ENCODE measurements at regions not wholly inside any gene's neighbourhood (a gene's known extent, or its start where the extent isn't known, plus 50 kb on each side); places are given as distances from the start of the nearest gene placed in this dataset.

GRCh38 chr18:2035056-2035455 lies 536.2 kb downstream of the METTL4 start:
- DNase-seq (ENCODE audit: low read depth), result no peak

GRCh38 chr18:2036086-2036485 lies 535.2 kb downstream of the METTL4 start:
- Histone ChIP-seq H3K27me3 (ENCODE audit: insufficient read depth, low read length) (no peaks in the 10 kb centered on the region), H3K4me3 (ENCODE audit: insufficient read depth, low read depth, low read length) (no peak overlapping the region), H3K4me1 (ENCODE audit: insufficient read depth, low read length) (no peaks in the 10 kb centered on the region), H3K36me3 (ENCODE audit: insufficient read depth, low read length) (no peaks in the 10 kb centered on the region), H4K20me1 (ENCODE audit: insufficient read depth, low read length) (no peaks in the 10 kb centered on the region), H3K9me3 (ENCODE audit: insufficient read depth, low read depth, low read length) (no peaks in the 10 kb centered on the region), H3K4me2 (ENCODE audit: low read length) (peak overlapping the region; percentile 25), H3K27ac (ENCODE audit: low read depth, low read length) (no peak overlapping the region), H3K79me2 (ENCODE audit: insufficient read depth, low read length) (no peaks in the 10 kb centered on the region), H2AFZ (ENCODE audit: low read depth, low read length) (no peak overlapping the region), H3K9ac (ENCODE audit: low read length) (no peak overlapping the region)
- TF ChIP-seq EZH2 (IDR thresholded peaks at IDR 0.05; ENCODE audit: insufficient read depth, low read length), result no peak
- TF ChIP-seq CTCF (IDR thresholded peaks at IDR 0.05; ENCODE audit: insufficient read depth, low read depth, low read length), result no peak
- DNase-seq (ENCODE audit: low read depth) (peak; percentile 23), FAIRE-seq (no peak)
- peaks cover 2% of the 10 kb centered on the region for H3K27me3 Mint-ChIP-seq (ENCODE audit: low read depth, unreplicated experiment)
- no peaks in the 10 kb centered on the region for H3K9me3 Mint-ChIP-seq (ENCODE audit: unreplicated experiment)
- H3K4me3 Mint-ChIP-seq (ENCODE audit: unreplicated experiment), result no peak overlapping the region
- H3K36me3 Mint-ChIP-seq (ENCODE audit: low read depth, unreplicated experiment), result no peaks in the 10 kb centered on the region
- H3K27ac Mint-ChIP-seq (ENCODE audit: unreplicated experiment), result no peak overlapping the region
- H3K4me1 Mint-ChIP-seq (ENCODE audit: low read depth, unreplicated experiment), result no peaks in the 10 kb centered on the region

More at GRCh38 chr18:2035056-2035455, 536.2 kb downstream of the METTL4 start:
- no peaks in the 10 kb centered on the region for H3K27me3 ChIP-seq (ENCODE audit: insufficient read depth, low read length)
- H3K4me3 Mint-ChIP-seq (ENCODE audit: unreplicated experiment), result no peak overlapping the region
- H3K9me3 Mint-ChIP-seq (ENCODE audit: unreplicated experiment), result no peaks in the 10 kb centered on the region
- no peak overlapping the region for H2AFZ ChIP-seq (ENCODE audit: low read depth, low read length)
- H3K4me1 ChIP-seq (ENCODE audit: insufficient read depth, low read length), result no peaks in the 10 kb centered on the region
- H3K36me3 ChIP-seq (ENCODE audit: insufficient read depth, low read length), result no peaks in the 10 kb centered on the region
- peaks cover 2% of the 10 kb centered on the region for H3K27me3 Mint-ChIP-seq (ENCODE audit: low read depth, unreplicated experiment)
- no peaks in the 10 kb centered on the region for H3K9me3 ChIP-seq (ENCODE audit: insufficient read depth, low read depth, low read length)
- H3K79me2 ChIP-seq (ENCODE audit: insufficient read depth, low read length), result no peaks in the 10 kb centered on the region
- H4K20me1 ChIP-seq (ENCODE audit: insufficient read depth, low read length), result no peaks in the 10 kb centered on the region
- H3K4me1 Mint-ChIP-seq (ENCODE audit: low read depth, unreplicated experiment), result peaks cover 2% of the 10 kb centered on the region
- no peak overlapping the region for H3K27ac ChIP-seq (ENCODE audit: low read depth, low read length)
- H3K4me2 ChIP-seq (ENCODE audit: low read length), result no peak overlapping the region
- TF ChIP-seq CTCF (IDR thresholded peaks at IDR 0.05; ENCODE audit: insufficient read depth, low read depth, low read length), result no peak
- no peak for TF ChIP-seq EZH2 (IDR thresholded peaks at IDR 0.05; ENCODE audit: insufficient read depth, low read length)
- no peak overlapping the region for H3K27ac Mint-ChIP-seq (ENCODE audit: unreplicated experiment)
- no peak overlapping the region for H3K9ac ChIP-seq (ENCODE audit: low read length)
- H3K36me3 Mint-ChIP-seq (ENCODE audit: low read depth, unreplicated experiment), result no peaks in the 10 kb centered on the region
- no peak overlapping the region for H3K4me3 ChIP-seq (ENCODE audit: insufficient read depth, low read depth, low read length)
- FAIRE-seq, result no peak

GRCh38 chr18:2040279-2040678 lies 531.0 kb downstream of the METTL4 start:
- H2AFZ ChIP-seq (ENCODE audit: low read depth, low read length), result no peak overlapping the region
- Mint-ChIP-seq H3K36me3 (ENCODE audit: low read depth, unreplicated experiment) (no peaks in the 10 kb centered on the region), H3K4me1 (ENCODE audit: low read depth, unreplicated experiment) (no peaks in the 10 kb centered on the region), H3K9me3 (ENCODE audit: unreplicated experiment) (peaks cover 1% of the 10 kb centered on the region), H3K27me3 (ENCODE audit: low read depth, unreplicated experiment) (no peaks in the 10 kb centered on the region), H3K27ac (ENCODE audit: unreplicated experiment) (no peak overlapping the region), H3K4me3 (ENCODE audit: unreplicated experiment) (no peak overlapping the region)
- no peaks in the 10 kb centered on the region for H4K20me1 ChIP-seq (ENCODE audit: insufficient read depth, low read length)
- H3K4me2 ChIP-seq (ENCODE audit: low read length), result no peak overlapping the region
- no peaks in the 10 kb centered on the region for H3K9me3 ChIP-seq (ENCODE audit: insufficient read depth, low read depth, low read length)
- no peak overlapping the region for H3K27ac ChIP-seq (ENCODE audit: low read depth, low read length)
- H3K4me1 ChIP-seq (ENCODE audit: insufficient read depth, low read length), result no peaks in the 10 kb centered on the region
- H3K36me3 ChIP-seq (ENCODE audit: insufficient read depth, low read length), result no peaks in the 10 kb centered on the region
- no peaks in the 10 kb centered on the region for H3K79me2 ChIP-seq (ENCODE audit: insufficient read depth, low read length)
- DNase-seq (ENCODE audit: low read depth) (no peak), FAIRE-seq (no peak)
- H3K27me3 ChIP-seq (ENCODE audit: insufficient read depth, low read length), result no peaks in the 10 kb centered on the region
- no peak for TF ChIP-seq CTCF (IDR thresholded peaks at IDR 0.05; ENCODE audit: insufficient read depth, low read depth, low read length)
- TF ChIP-seq EZH2 (IDR thresholded peaks at IDR 0.05; ENCODE audit: insufficient read depth, low read length), result no peak
- no peak overlapping the region for H3K4me3 ChIP-seq (ENCODE audit: insufficient read depth, low read depth, low read length)
- no peak overlapping the region for H3K9ac ChIP-seq (ENCODE audit: low read length)

Measured in astrocyte (in vitro differentiated cells and primary cell).